Astrocyte (in vitro differentiated cells and primary cell): ENCODE measurements at regions not wholly inside any gene's neighbourhood (a gene's known extent, or its start where the extent isn't known, plus 50 kb on each side); places are given as distances from the start of the nearest gene placed in this dataset.

Source experiments
- DNase-seq: peaks from one replicate; pipeline ENCODE4 v3.0.0-alpha.2; 2010; ENCODE audit warnings: low read depth
- FAIRE-seq: peaks from 2 replicates; lab custom pipeline; 2011; peaks lifted over from hg19 to GRCh38; lab: Jason Lieb, UNC
- H2AFZ ChIP-seq: 2 replicates; pipeline ENCODE4 v1.6.0; 2012; ENCODE audit warnings: low read depth, low read length, inconsistent platforms
- H3K27ac ChIP-seq: 2 replicates; pipeline ENCODE4 v1.5.1; 2011; ENCODE audit warnings: low read depth, low read length, inconsistent platforms
- H3K27me3 ChIP-seq: 2 replicates; pipeline ENCODE4 v1.6.0; 2011; ENCODE audit warnings: low read length, inconsistent platforms; ENCODE audit not compliant: insufficient read depth
- H3K36me3 ChIP-seq: 2 replicates; pipeline ENCODE4 v1.5.1; 2011; ENCODE audit warnings: low read length, inconsistent platforms; ENCODE audit not compliant: insufficient read depth
- H3K4me1 ChIP-seq: 2 replicates; pipeline ENCODE4 v1.5.1; 2011; ENCODE audit warnings: low read length, inconsistent platforms; ENCODE audit not compliant: insufficient read depth
- H3K4me2 ChIP-seq: 2 replicates; pipeline ENCODE4 v1.6.0; 2012; ENCODE audit warnings: low read length, inconsistent platforms
- H3K4me3 ChIP-seq: 2 replicates; pipeline ENCODE4 v1.5.1; 2011; ENCODE audit warnings: low read depth, mild to moderate bottlenecking, low read length, inconsistent platforms; ENCODE audit not compliant: insufficient read depth
- H3K79me2 ChIP-seq: 2 replicates; pipeline ENCODE4 v1.6.0; 2012; ENCODE audit warnings: mild to moderate bottlenecking, low read length, inconsistent platforms; ENCODE audit not compliant: insufficient read depth
- H3K9ac ChIP-seq: 2 replicates; pipeline ENCODE4 v1.6.0; 2012; ENCODE audit warnings: mild to moderate bottlenecking, low read length, inconsistent platforms
- H3K9me3 ChIP-seq: 2 replicates; pipeline ENCODE4 v1.5.1; 2012; ENCODE audit warnings: low read depth, mild to moderate bottlenecking, low read length, inconsistent platforms; ENCODE audit not compliant: insufficient read depth
- H4K20me1 ChIP-seq: 2 replicates; pipeline ENCODE4 v1.6.0; 2012; ENCODE audit warnings: low read length, inconsistent platforms; ENCODE audit not compliant: insufficient read depth
- H3K27ac Mint-ChIP-seq: one replicate; pipeline ENCODE4 v1.8.0; 2021; ENCODE audit warnings: mild to moderate bottlenecking, mixed read lengths; ENCODE audit not compliant: unreplicated experiment
- H3K27me3 Mint-ChIP-seq: one replicate; pipeline ENCODE4 v1.8.0; 2021; ENCODE audit warnings: low read depth, mixed read lengths; ENCODE audit not compliant: unreplicated experiment
- H3K36me3 Mint-ChIP-seq: one replicate; pipeline ENCODE4 v1.8.0; 2021; ENCODE audit warnings: low read depth, mixed read lengths; ENCODE audit not compliant: unreplicated experiment
- H3K4me1 Mint-ChIP-seq: one replicate; pipeline ENCODE4 v1.8.0; 2021; ENCODE audit warnings: low read depth, mixed read lengths; ENCODE audit not compliant: unreplicated experiment
- H3K4me3 Mint-ChIP-seq: one replicate; pipeline ENCODE4 v1.8.0; 2021; ENCODE audit warnings: mild to moderate bottlenecking, moderate library complexity, mixed read lengths; ENCODE audit not compliant: unreplicated experiment
- H3K9me3 Mint-ChIP-seq: one replicate; pipeline ENCODE4 v1.8.0; 2021; ENCODE audit warnings: mild to moderate bottlenecking, mixed read lengths; ENCODE audit not compliant: unreplicated experiment
- EZH2 ChIP-seq: IDR thresholded peaks from 2 replicates; pipeline ENCODE4 v1.6.1; 2012; ENCODE audit warnings: mild to moderate bottlenecking, low read length, inconsistent platforms; ENCODE audit not compliant: insufficient read depth
- TF ChIP-seq, protein P1 (sequence below): IDR thresholded peaks from 2 replicates; pipeline ENCODE4 v1.5.1; 2011; ENCODE audit warnings: low read depth, mild to moderate bottlenecking, inconsistent platforms, low read length, moderate library complexity; ENCODE audit not compliant: insufficient read depth

DNA sequence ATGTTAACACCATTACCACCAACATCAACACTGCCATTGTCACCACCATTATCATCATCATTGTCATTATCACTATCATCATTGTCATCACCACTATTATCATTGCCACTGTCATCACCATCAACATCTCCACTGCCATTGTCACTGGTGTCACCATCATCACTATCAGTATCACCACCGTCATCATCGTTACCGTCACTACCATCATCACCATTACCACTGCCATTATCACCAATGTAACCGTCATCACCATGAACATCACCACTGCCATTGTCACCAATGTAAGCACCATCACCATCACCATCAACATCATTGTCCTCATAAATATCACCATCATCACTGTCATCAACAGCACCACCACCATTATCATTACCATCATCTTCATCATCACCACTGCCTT is 633.2 kb upstream of the EEF2KMT start:
- H3K27me3 ChIP-seq = no peaks in the 10 kb centered on the region
- H3K9me3 Mint-ChIP-seq = peaks cover 8% of the 10 kb centered on the region
- TF ChIP-seq, protein P1, sequence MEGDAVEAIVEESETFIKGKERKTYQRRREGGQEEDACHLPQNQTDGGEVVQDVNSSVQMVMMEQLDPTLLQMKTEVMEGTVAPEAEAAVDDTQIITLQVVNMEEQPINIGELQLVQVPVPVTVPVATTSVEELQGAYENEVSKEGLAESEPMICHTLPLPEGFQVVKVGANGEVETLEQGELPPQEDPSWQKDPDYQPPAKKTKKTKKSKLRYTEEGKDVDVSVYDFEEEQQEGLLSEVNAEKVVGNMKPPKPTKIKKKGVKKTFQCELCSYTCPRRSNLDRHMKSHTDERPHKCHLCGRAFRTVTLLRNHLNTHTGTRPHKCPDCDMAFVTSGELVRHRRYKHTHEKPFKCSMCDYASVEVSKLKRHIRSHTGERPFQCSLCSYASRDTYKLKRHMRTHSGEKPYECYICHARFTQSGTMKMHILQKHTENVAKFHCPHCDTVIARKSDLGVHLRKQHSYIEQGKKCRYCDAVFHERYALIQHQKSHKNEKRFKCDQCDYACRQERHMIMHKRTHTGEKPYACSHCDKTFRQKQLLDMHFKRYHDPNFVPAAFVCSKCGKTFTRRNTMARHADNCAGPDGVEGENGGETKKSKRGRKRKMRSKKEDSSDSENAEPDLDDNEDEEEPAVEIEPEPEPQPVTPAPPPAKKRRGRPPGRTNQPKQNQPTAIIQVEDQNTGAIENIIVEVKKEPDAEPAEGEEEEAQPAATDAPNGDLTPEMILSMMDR = no peak
- no peak for TF ChIP-seq EZH2
- DNase-seq (no peak), FAIRE-seq (no peak)
- no peaks in the 10 kb centered on the region for H3K79me2 ChIP-seq
- H3K27ac Mint-ChIP-seq = no peak overlapping the region
- H3K36me3 ChIP-seq = no peaks in the 10 kb centered on the region
- H3K4me3 ChIP-seq = no peak overlapping the region
- no peak overlapping the region for H3K4me3 Mint-ChIP-seq
- H2AFZ ChIP-seq = no peak overlapping the region
- H3K9me3 ChIP-seq = peaks cover 12% of the 10 kb centered on the region
- H3K27ac ChIP-seq = no peak overlapping the region
- H3K4me1 Mint-ChIP-seq = no peaks in the 10 kb centered on the region
- no peak overlapping the region for H3K4me2 ChIP-seq
- H4K20me1 ChIP-seq = no peaks in the 10 kb centered on the region
- H3K9ac ChIP-seq = no peak overlapping the region
- H3K36me3 Mint-ChIP-seq = no peaks in the 10 kb centered on the region
- no peaks in the 10 kb centered on the region for H3K4me1 ChIP-seq
- H3K27me3 Mint-ChIP-seq = peaks cover 19% of the 10 kb centered on the region

DNA sequence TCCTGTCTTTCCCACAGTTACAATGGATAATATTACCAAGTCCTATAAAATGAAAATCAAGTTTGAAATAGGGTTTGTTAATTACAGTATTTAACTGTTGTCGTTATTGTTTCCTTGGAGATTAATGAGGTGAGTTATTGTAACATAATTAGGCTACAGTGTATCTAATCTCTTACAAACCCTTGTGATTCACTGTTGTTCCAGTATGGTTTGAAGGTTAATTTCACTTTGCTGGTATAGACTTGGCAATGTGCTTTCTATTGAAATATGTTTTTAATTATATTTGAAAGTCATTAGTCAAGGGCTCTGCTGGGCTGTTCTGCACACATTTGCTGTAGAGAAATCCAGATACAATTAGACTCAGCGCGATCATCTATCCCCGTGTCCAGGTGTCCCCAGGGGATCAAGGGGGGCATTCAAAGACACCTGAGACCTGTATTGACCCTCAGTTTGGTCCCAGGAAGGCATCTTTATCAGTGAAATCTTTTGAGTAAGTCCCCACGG is 624.6 kb upstream of the EEF2KMT start:
- H3K27ac ChIP-seq = no peak overlapping the region
- no peak overlapping the region for H3K4me2 ChIP-seq
- no peak overlapping the region for H3K4me3 ChIP-seq
- no peaks in the 10 kb centered on the region for H4K20me1 ChIP-seq
- H3K9ac ChIP-seq = no peak overlapping the region
- H2AFZ ChIP-seq = no peak overlapping the region
- no peaks in the 10 kb centered on the region for H3K79me2 ChIP-seq
- FAIRE-seq (no peak), DNase-seq (no peak)
- TF ChIP-seq EZH2 = no peak
- TF ChIP-seq, protein P1 = no peak
- peaks cover 23% of the 10 kb centered on the region for H3K27me3 Mint-ChIP-seq
- H3K4me1 Mint-ChIP-seq = no peaks in the 10 kb centered on the region
- H3K36me3 ChIP-seq = no peaks in the 10 kb centered on the region
- H3K36me3 Mint-ChIP-seq = no peaks in the 10 kb centered on the region
- H3K9me3 Mint-ChIP-seq = peaks cover 5% of the 10 kb centered on the region
- no peak overlapping the region for H3K27ac Mint-ChIP-seq
- H3K9me3 ChIP-seq = no peaks in the 10 kb centered on the region
- H3K4me3 Mint-ChIP-seq = no peak overlapping the region
- no peaks in the 10 kb centered on the region for H3K4me1 ChIP-seq
- H3K27me3 ChIP-seq = no peaks in the 10 kb centered on the region

DNA sequence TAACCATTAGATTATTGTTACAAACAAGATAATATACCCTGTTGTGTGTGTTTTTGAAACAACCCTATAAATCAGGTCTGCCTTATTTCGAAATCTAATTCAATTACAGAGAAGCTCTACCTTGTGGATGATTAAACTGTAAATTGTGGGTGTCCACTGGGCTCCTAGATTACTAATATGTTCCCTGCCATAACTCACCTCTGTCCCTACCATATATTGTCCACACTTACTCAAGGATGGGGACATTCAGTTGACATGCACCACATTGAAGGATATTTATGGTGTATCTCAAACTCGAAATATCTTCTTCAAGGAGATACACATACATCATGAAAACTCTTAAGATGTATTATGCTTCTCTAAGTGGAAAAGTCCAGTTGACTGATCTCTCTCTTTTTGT is 617.6 kb upstream of the EEF2KMT start:
- H3K4me3 Mint-ChIP-seq = no peak overlapping the region
- Histone ChIP-seq H3K4me2 (no peak overlapping the region), H3K9ac (no peak overlapping the region), H3K79me2 (no peaks in the 10 kb centered on the region), H2AFZ (no peak overlapping the region), H3K36me3 (no peaks in the 10 kb centered on the region), H3K9me3 (no peaks in the 10 kb centered on the region), H3K4me1 (no peaks in the 10 kb centered on the region), H4K20me1 (no peaks in the 10 kb centered on the region), H3K27me3 (no peaks in the 10 kb centered on the region), H3K27ac (no peak overlapping the region), H3K4me3 (no peak overlapping the region)
- H3K27me3 Mint-ChIP-seq = peaks cover 36% of the 10 kb centered on the region
- peaks cover 3% of the 10 kb centered on the region for H3K9me3 Mint-ChIP-seq
- TF ChIP-seq, protein P1 = no peak
- no peak for TF ChIP-seq EZH2
- H3K4me1 Mint-ChIP-seq = no peaks in the 10 kb centered on the region
- H3K27ac Mint-ChIP-seq = no peak overlapping the region
- FAIRE-seq = no peak
- no peak for DNase-seq
- H3K36me3 Mint-ChIP-seq = no peaks in the 10 kb centered on the region
